SKM-1 treated with dmso at 0.1 percent for 144 hours (cell line): ENCODE measurements at regions not wholly inside any gene's neighbourhood (a gene's known extent, or its start where the extent isn't known, plus 50 kb on each side); places are given as distances from the start of the nearest gene placed in this dataset.

ENCODE experiments used
- DNase-seq: peaks from one replicate; lab custom pipeline; 2025; ENCODE audit not compliant: unreplicated experiment; lab: John Stamatoyannopoulos, UW

- no peak for DNase-seq
These were observed 764.0 kb downstream of the SUCLG1 start for GRCh38 chr2:83695037-83695436.

GRCh38 chr2:83689402-83689801, 769.7 kb downstream of the SUCLG1 start:
- no peak for DNase-seq

- no peak for DNase-seq
These were observed 772.2 kb downstream of the SUCLG1 start for GRCh38 chr2:83686863-83687262.

GRCh38 chr2:83674050-83674449, 785.0 kb downstream of the SUCLG1 start:
- no peak for DNase-seq

- DNase-seq, result no peak
These were observed 793.2 kb downstream of the SUCLG1 start for GRCh38 chr2:83665894-83666293.

GRCh38 chr2:83665154-83665553, 793.9 kb downstream of the SUCLG1 start:
- no peak for DNase-seq

- DNase-seq, result no peak
These were observed 797.4 kb downstream of the SUCLG1 start for GRCh38 chr2:83661711-83662110.

- no peak for DNase-seq
These were observed 804.9 kb downstream of the SUCLG1 start for GRCh38 chr2:83654091-83654611.

GRCh38 chr2:83650898-83651297, 808.2 kb downstream of the SUCLG1 start:
- DNase-seq, result no peak

GRCh38 chr2:83650161-83650560, 808.9 kb downstream of the SUCLG1 start:
- no peak for DNase-seq

- DNase-seq, result no peak
These were observed 818.6 kb downstream of the SUCLG1 start for GRCh38 chr2:83640506-83640905.

- no peak for DNase-seq
These were observed 825.7 kb downstream of the SUCLG1 start for GRCh38 chr2:83633423-83633822.

- DNase-seq, result no peak
These were observed 828.7 kb downstream of the SUCLG1 start for GRCh38 chr2:83630351-83630750.

- DNase-seq, result no peak
These were observed 843.6 kb downstream of the SUCLG1 start for GRCh38 chr2:83615511-83615910.

- DNase-seq, result no peak
These were observed 845.9 kb downstream of the SUCLG1 start for GRCh38 chr2:83613178-83613577.

GRCh38 chr2:83602753-83603152, 856.3 kb downstream of the SUCLG1 start:
- no peak for DNase-seq

- DNase-seq, result no peak
These were observed 862.3 kb downstream of the SUCLG1 start for GRCh38 chr2:83596592-83597282.

GRCh38 chr2:83595926-83596325, 863.2 kb downstream of the SUCLG1 start:
- DNase-seq, result no peak

GRCh38 chr2:83595121-83595690, 863.9 kb downstream of the SUCLG1 start:
- DNase-seq, result no peak

- DNase-seq, result no peak
These were observed 864.6 kb downstream of the SUCLG1 start for GRCh38 chr2:83594241-83595120.

- no peak for DNase-seq
These were observed 871.8 kb downstream of the SUCLG1 start for GRCh38 chr2:83587309-83587708.

GRCh38 chr2:83585250-83585649, 873.8 kb downstream of the SUCLG1 start:
- DNase-seq, result no peak
